GM19372 (cell line): ENCODE measurements at regions not wholly inside any gene's neighbourhood (a gene's known extent, or its start where the extent isn't known, plus 50 kb on each side); places are given as distances from the start of the nearest gene placed in this dataset.
"Not testable (repeated sequence)": the region's sequence is repeated elsewhere in the genome, so short reads cannot be mapped to it uniquely, and the experiment has no call there.

Experiments used
- ATAC-seq: cut with Tn5 transposase; IDR thresholded peaks from one replicate; pipeline ENCODE4 v1.9.1; 2021; ENCODE audit warnings: mild to moderate bottlenecking, low read depth, moderate library complexity; ENCODE audit not compliant: unreplicated experiment

DNA sequence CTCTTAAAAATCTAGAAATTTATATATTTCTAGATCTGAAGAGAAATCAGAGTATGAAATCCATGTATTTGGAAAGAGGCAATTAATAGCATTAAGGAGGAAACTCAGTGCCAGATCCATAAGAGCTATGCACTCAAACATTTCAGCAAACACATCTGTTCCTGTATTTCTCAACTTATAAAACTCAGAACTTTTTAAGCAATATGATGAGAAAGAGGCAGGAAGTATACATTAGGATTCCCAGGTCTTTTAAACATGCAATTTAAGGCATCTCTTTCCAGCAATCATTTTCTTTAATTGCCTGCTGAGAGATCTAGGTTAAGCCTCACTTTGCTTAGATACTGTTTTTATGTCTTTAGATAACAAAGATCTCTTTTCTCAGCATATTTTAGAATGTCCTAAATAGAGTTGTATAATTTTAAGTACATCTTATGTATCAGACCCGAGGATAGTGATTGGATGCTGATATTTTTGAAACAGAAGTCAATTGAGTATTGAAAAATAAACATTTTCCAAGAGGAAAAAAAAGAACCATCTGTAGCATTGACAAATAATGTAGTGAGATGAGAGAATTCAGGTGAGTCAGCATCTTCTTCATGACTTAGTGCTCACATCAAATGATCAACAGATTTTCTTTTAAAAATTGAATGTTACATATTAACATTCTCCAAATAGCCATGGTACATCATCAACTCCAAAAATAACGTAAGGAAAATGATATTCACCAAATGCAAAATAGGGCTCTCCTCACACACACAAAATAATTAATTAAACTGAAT lies 461.4 kb upstream of the NOX3 start:
- ATAC-seq, result no peak

DNA sequence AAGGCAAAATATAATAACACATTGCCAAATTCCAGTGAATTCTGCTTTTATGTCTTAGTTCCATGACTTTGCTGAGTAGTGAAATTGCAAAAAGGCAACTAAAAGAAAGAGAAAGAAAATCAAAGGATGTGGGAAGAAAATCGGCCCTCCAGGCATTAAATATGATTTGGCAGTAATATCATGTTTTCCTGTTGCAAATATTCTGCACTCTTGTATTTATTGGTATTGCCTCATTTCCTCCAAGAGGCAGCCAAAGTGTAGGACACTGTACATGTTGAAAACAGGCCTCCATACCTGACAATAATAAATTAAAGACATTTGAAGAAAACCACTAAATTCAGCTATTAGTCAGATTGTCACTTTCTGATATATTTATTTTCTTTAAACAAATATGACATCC lies 460.0 kb upstream of the NOX3 start:
- ATAC-seq, result no peak

DNA sequence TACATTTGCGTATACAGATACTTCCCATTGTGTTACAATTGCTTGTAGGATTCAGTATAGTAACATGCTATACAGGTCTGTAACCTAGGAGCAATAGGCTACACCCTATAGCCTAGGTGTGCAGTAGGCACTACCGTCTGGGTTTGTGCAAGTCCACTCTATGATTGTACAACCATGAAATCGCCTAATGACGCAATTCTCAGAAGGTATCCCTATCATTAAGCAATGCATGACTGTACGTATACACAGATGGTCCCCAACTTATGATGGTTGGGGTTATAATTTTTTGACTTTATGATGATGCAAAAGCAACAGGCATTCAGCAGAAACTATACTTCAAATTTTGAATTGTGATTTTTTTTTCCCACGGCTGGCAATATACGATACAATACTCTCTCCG lies 458.2 kb upstream of the NOX3 start:
- no peak for ATAC-seq

DNA sequence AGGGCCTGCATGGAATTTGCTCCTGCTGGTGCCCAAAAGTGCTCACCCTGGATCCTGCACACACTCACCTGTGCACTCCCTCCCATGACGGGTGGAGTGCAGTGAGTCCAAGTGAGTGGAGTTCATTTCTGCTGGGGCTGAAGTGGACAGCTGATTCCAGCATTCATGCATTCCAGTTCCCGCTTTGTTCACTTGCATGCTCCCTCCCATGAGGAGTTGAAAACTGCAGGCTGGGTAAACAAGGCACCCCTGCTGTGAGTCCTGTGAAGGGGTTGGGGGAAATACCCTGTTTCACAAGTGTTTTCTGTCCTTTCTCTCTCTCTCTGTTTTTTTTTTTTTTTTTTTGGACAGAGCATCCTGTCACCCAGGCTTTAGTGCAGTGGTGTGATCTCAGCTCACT lies 454.1 kb upstream of the NOX3 start:
- no peak for ATAC-seq

DNA sequence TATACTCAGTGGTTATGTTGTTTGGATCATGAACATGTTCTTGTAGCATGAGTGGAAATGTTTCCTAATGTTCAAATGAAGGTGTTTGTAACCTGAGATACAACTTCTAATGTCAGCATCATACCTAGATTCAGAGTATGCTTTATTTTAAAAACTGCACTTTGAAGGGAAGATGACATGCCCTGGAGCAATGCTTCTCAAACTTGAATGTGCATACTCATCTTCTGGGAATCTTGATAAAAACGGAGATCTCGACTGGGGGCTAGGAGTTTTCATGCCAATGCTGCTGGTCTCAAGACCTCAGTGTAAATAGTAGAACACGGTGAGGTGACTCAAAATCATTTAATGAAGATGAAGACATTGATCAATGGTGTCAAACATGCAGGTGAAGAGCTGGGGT lies 440.0 kb upstream of the NOX3 start:
- ATAC-seq, result no peak

DNA sequence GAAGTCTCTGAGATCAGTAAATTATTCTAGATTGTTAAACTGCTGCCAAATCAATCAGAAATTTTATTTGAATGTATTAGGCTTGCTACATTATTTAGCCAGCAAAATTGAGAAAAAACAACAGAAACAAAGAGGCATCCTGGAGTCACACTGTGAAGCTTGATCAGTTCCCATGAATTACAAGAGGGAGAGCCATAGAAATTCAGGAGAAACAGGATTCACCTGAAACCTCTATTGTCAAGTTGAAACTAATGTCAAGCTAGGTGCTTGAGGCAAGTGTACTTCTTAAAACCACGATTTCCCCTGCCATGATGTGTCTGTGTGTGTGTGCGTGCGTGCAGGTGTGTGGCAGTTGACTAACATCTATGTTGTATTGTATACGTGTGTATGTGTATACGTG lies 439.1 kb upstream of the NOX3 start:
- ATAC-seq, result no peak

DNA sequence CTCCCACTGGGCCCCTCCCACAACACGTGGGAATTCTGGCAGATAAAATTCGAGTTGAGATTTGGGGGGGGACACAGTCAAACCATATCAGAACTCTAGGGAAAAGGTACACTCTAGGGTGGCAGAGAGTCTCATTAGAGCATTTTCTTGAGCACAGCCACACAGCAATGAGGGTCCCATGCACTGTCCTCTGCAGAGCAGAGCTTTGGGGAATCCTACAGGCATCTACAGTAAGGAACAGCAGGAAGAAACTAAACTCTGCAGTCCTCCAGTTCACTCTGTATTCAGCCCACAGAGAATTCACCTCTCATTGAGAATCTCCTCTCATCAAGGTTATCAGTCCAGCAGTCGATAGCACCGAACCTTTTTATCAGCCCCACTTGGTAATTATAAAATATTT lies 438.6 kb upstream of the NOX3 start:
- no peak for ATAC-seq

DNA sequence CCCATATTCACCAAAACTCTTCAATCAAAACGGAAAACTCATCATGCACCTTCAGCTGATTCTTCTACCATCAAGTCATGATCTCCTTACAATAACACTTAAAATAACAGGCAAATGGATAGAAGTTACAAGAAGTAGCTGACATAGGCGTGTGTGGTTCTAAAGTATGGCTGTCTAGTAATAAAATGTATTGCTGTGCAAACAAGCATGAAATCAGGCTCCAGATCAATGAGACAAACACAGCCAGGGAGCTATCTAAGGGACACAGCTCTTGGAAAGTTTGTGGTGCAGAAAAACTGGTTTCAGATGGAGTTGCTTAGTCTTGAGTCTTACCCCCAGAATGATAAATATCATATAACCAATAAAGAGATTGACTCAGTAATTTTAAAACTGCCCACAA lies 434.8 kb upstream of the NOX3 start:
- ATAC-seq, result no peak

DNA sequence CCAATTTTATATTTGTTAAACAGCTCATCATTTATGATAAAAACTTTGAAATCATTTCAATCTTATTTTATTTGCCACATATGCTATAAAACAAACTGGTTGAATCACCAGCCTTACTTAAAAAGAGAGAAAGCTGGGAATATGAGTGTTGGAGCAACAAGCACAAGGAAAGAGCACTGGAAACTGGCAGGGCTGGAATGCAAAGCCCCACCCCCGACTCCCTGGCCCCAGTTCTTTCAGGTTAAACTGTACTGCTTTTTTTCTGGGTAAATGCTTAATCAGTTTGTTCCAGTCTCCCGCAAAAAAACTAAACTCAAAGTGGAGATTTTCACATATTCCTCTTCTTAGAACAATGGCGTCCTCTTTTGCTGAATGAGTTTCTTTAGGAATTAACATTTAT lies 433.8 kb upstream of the NOX3 start:
- no peak for ATAC-seq

DNA sequence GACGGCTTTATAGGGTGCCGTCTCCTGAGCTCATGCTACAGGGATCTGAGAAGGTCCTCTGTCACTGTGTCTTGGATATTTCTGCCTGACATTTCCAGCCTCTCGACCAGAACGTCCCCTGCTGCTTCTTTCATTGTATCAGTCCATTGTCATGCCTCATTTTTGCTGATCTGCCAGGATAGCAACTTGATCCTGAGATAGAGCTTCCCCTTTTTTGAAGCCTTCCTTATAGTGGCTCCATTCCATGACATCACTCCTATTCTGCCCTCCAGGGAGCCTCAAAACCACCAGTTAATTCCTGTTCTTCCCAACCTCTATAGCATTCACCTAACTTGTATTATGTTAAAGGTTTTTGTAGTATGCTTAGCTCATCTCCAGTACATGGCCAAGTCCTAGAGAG lies 431.8 kb upstream of the NOX3 start:
- ATAC-seq, result no peak

DNA sequence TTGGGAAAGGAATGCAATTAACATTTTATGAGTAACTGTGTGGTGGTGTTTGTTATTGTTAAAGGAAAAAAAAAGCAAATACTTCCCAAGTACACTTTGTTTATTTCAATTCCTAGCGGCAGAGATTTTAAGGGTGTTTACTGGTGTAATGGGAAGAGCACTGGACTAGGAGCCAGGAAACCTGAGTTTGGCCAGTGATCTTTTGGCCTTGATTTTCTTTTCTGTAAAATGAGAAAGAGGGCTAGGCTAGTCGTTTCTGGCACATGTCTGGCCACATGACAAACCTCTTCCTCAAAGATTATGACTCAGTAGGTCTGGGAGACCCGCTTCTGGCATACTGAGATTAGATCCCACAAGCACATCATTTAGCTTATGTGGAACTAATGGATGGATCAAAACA lies 428.1 kb upstream of the NOX3 start:
- ATAC-seq, result no peak

DNA sequence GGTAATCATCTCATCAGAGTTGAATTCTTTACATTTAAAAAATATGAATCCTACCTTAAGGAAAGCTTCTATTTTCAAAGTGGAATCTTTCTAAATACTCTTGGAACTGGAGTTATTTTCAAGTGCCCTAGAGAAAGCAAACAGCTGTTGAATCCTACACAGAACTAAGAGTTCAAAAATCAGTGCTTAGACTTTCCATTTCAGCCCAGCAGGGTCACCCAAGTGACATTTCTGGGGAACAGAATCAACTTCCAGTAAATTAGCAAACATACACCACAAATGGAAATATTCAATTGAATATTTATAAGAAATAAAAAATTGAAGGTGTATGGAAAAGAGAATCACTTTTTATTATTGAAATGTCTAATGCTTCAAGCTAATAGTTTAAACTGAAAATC lies 427.7 kb upstream of the NOX3 start:
- no peak for ATAC-seq

DNA sequence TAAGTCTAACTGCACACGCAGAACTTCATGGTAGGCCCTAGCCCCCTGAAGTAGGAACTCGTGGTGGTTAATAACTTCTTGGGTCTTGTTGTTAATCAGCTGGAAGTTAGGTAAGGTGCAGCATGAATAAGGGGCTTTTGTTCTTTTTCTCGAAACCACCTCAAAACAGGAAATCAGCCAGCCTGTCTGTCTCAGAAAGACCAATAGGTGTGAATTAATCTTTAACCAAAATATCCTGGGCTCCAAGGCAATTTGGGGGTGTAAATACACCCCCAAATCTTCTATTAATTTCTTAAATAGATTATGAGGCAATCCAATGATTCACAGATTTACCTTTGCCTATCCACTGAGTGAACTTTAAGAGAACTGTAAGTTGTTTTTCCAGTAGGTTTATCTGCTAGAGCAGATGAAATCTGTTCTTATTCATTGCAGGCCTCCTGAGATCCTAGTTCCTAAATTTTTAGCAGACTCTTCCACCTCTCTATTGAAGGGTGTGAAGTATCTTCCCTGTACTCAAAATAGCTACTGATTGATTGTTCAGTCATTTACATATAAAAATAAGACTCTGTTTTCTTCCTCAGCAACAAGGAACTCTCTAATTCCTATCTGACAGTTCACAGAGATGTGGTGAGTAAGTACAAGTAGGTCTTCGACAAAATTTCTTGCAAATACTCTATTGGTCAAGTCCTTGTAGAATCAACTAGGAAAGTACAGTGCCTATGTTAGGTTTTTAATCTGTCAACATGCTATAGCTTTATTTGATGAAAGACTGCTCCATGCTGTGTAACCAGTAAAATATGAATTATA lies 427.1 kb upstream of the NOX3 start:
- ATAC-seq, result peak; percentile 82

DNA sequence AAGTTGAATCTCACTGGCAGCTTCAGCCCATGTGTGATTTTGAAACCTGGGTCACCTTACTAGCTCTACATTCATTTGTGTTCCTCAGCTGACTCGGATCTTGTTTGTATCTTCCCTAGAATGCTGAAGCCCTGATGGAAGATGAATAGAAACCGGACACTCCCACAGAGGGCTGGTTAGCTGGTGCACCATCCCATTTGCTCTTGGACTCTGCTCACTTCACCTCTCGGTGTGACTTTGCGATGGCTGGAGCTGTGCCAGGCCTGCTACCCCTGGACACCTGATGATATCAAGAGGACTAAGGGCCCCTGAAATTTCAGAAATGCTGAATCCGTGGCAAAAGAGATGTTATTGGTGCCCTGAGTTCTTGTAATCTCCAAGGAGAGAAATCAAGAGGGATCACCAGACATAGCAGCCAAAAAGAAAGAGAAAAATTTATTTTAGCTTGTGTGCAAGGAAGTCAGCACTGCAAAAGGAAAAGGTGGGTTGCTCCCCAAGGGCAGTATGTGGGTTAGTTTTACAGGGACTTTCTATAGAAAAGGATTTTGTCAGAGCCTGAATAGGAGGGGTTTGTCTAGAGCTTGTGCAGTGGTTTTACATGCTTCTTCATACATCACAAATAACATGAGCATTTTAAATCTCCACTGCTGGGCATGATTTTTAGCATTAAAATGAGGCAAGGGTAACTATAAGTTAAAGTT lies 426.3 kb upstream of the NOX3 start:
- ATAC-seq, result peak; percentile 39

DNA sequence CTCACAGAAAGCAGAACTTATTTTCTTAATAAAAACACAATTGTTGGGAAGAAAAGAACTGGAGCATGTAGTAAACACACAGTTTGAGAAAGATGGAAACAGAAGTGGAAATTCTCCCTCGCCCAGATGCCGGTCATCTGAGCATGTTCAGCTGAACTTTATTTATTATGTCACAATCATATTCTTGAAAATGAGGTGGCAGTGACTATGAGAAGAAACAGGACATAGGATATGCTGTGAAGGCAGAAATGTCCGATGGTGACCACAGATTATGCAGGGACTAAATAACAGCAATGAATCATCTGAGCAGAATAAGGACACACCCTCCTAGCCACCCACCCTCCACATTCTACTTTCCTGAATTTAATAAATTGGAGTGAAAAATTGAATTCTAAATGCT lies 425.3 kb upstream of the NOX3 start:
- no peak for ATAC-seq

DNA sequence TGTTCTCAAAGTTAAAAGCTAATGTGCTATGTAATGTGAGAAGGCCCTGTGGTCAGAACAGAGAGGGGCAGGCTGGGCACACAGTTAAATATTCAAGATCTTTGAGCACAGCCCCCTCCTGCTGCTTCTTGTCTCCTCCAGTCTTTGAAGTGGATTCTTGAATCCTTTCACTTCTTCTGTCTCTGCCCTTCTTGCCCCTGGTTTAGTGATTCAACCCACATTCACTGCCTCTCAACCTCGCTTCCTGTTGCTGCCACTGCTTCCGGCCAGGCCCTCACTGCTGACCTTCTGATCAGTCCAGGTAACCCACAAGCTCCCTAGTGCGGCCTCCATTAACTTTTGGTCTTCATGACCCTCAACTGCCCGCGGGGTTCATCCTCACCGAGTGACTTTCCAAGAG lies 417.3 kb upstream of the NOX3 start:
- ATAC-seq, result no peak

DNA sequence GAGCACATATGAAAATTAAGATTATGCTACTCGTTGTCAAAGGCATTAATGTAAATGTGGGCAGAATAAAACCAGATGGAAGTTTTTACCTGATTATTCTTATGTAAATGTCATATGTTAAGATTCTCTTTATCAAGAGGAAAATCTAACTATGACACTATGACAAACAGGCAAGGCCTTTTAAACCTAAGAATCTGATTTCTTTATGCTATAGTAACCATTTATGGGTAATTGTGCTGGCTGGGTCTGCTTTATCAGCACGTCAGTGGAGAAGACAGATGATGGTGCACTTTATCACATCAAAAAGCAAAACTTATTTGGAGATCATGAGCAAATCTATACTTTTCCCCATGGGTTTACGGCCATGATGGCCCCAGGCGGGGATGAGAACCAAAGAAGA lies 412.0 kb upstream of the NOX3 start:
- ATAC-seq, result no peak

DNA sequence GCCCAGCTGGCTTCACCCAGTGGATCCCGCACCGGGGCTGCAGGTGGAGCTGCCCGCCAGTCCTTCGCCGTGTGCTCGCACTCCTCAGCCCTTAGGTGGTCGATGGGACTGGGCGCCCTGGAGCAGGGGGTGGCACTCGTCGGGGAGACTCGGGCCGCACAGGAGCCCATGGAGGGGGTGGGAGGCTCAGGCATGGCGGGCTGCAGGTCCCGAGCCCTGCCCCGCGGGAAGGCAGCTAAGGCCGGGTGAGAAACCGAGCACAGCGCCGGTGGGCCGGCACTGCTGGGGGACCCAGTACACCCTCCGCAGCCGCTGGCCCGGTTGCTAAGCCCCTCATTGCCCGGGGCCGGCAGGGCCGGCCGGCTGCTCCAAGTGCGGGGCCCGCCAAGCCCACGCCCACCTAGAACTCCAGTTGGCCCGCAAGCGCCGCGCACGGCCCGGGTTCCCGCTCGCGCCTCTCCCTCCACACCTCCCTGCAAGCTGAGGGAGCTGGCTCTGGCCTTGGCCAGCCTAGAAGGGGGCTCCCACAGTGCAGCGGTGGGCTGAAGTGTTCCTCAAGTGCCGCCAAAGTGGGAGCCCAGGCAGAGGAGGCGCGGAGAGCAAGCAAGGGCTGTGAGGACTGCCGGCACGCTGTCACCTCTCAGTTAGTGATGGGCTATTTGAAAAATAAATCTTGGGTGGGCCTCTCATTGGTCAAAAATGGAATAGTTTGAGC lies 411.2 kb upstream of the NOX3 start:
- ATAC-seq, result not testable (repeated sequence)

DNA sequence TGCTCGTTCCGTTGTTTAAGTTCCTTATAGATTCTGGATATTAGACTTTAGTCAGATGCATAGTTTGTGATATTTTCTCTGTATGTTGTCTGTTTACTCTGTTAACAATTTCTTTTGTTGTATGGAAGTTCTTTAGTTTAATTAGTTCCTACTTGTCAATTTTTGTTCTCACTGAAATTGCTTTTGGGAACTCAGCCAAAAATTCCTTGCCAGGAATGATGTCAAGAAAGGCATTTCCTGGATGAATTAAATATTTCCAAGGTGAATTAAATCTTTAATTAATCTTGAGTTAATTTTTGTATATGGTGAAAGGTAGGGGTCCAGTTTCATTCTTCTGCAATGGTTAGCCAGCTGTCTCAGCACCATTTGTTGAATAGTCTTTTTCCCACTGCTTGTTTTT lies 406.2 kb upstream of the NOX3 start:
- ATAC-seq, result no peak

DNA sequence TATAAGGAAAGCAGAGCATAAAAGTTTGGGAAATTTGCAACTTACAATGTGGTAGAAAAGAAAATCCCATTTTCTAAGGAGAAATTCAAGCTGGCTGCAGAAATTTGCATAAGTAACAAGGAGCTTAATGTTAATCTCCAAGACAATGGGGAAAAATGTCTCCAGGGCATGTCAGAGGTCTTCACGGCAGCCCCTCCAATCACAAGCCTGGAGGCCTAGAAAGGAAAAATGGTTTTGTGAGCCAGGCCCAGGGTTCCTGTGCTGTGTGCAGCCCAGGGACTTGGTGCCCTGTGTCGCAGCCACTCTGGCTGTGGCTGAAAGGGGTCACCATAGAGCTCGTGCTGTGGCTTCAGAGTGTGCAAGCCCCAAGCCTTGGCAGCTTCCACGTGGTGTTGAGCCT lies 403.3 kb upstream of the NOX3 start:
- not testable (repeated sequence) for ATAC-seq

DNA sequence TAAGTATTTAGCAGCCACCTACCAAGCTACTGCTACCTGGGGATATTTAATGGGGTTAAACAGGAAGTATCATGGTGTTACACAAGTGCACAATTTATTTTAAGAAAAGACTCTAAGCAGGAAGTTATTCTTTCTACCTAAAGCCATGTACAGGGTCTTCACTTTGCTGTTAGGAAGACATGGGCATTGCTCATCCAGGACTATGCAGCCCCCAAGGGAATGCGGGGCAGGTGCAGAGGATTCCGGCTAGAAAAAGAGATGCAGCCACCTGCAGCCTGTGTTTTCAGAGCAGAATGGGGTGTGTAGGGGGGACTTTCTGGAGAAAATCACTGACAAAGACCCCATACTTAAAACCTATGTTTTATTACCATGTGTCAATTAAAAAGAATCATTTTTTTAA lies 399.1 kb upstream of the NOX3 start:
- no peak for ATAC-seq
